Mesendoderm (in vitro differentiated cells): ENCODE measurements at regions not wholly inside any gene's neighbourhood (a gene's known extent, or its start where the extent isn't known, plus 50 kb on each side); places are given as distances from the start of the nearest gene placed in this dataset.
A peak's percentile ranks its signal among the peaks of the same experiment; 100 is the strongest.

Source experiments
- DNase-seq: peaks from one replicate; pipeline ENCODE4 v3.0.0; 2013
- H2AK5ac ChIP-seq: 2 replicates; pipeline ENCODE4 v1.6.1; 2013; ENCODE audit warnings: low read length, inconsistent platforms
- H2BK120ac ChIP-seq: 2 replicates; pipeline ENCODE4 v1.6.1; 2013; ENCODE audit warnings: low read depth, mild to moderate bottlenecking, low read length, moderate library complexity, mixed read lengths
- H2BK15ac ChIP-seq: replicated peaks from 2 replicates; pipeline ENCODE4 v1.6.1; 2013; ENCODE audit warnings: low read depth, mild to moderate bottlenecking, moderate library complexity
- H2BK5ac ChIP-seq: 2 replicates; pipeline ENCODE4 v1.6.1; 2013; ENCODE audit warnings: low read length, inconsistent platforms
- H3K18ac ChIP-seq: 2 replicates; pipeline ENCODE4 v1.6.1; 2013; ENCODE audit warnings: mild to moderate bottlenecking, low read length, mixed read lengths
- H3K23ac ChIP-seq: one replicate; pipeline ENCODE4 v1.6.1; 2013; ENCODE audit warnings: low read length
- H3K27ac ChIP-seq: 2 replicates; pipeline ENCODE4 v1.5.1; 2013; ENCODE audit warnings: low read depth, mild to moderate bottlenecking, inconsistent platforms, low read length, moderate library complexity
- H3K27me3 ChIP-seq: 2 replicates; pipeline ENCODE4 v1.6.1; 2013; ENCODE audit warnings: low read length, control low read depth, mild to moderate bottlenecking, inconsistent platforms; ENCODE audit not compliant: insufficient read depth, poor library complexity
- H3K36me3 ChIP-seq: 2 replicates; pipeline ENCODE4 v1.6.1; 2013; ENCODE audit warnings: low read length, inconsistent platforms; ENCODE audit not compliant: control insufficient read depth, insufficient read depth
- H3K4ac ChIP-seq: one replicate; pipeline ENCODE4 v1.6.1; 2013; ENCODE audit warnings: low read depth, mild to moderate bottlenecking, low read length, moderate library complexity
- H3K4me1 ChIP-seq: 2 replicates; pipeline ENCODE4 v1.6.1; 2013; ENCODE audit warnings: low read depth, low read length, inconsistent platforms; ENCODE audit not compliant: control insufficient read depth
- H3K4me2 ChIP-seq: 2 replicates; pipeline ENCODE4 v1.6.1; 2013; ENCODE audit warnings: low read length
- H3K4me3 ChIP-seq: 2 replicates; pipeline ENCODE4 v1.5.1; 2013; ENCODE audit warnings: mild to moderate bottlenecking, low read length
- H3K56ac ChIP-seq: one replicate; pipeline ENCODE4 v1.6.1; 2013; ENCODE audit warnings: low read length
- H3K79me1 ChIP-seq: 2 replicates; pipeline ENCODE4 v1.6.1; 2013; ENCODE audit warnings: low read length, inconsistent platforms
- H3K79me2 ChIP-seq: 2 replicates; pipeline ENCODE4 v1.6.1; 2013; ENCODE audit warnings: mild to moderate bottlenecking, low read length; ENCODE audit not compliant: control insufficient read depth, insufficient read depth
- H3K9ac ChIP-seq: 2 replicates; pipeline ENCODE4 v1.6.1; 2013; ENCODE audit warnings: low read length, inconsistent platforms
- H4K5ac ChIP-seq: one replicate; pipeline ENCODE4 v1.6.1; 2013; ENCODE audit warnings: low read length
- H4K8ac ChIP-seq: one replicate; pipeline ENCODE4 v1.6.1; 2013; ENCODE audit warnings: low read depth, mild to moderate bottlenecking, control low read depth, low read length, moderate library complexity
- WGBS: extraction: QIAGEN DNeasy Blood & Tissue Kit; methylation state at CpG from one replicate; pipeline ENCODE4 v1.1.7; 2013; ENCODE audit warnings: low lambda C conversion rate, missing lambda C conversion rate; ENCODE audit not compliant: insufficient coverage; ENCODE audit errors: extremely low coverage; 5-methylcytosine and 5-hydroxymethylcytosine counted together

GRCh38 chr14:44652640-44653039 is 145.6 kb upstream of the FSCB start:
- no peak overlapping the region for H4K5ac ChIP-seq
- no peak overlapping the region for H3K23ac ChIP-seq
- no CpG with 5 or more reads among the region's 2 CpGs for WGBS
- no peak overlapping the region for H4K8ac ChIP-seq
- no peak overlapping the region for H3K18ac ChIP-seq
- no peak overlapping the region for H2BK120ac ChIP-seq
- H3K27ac ChIP-seq, result no peak overlapping the region
- no peak overlapping the region for H3K4me2 ChIP-seq
- H2BK15ac ChIP-seq, result no peak overlapping the region
- H3K9ac ChIP-seq, result no peak overlapping the region
- H3K27me3 ChIP-seq, result no peaks in the 10 kb centered on the region
- H3K4me3 ChIP-seq, result no peak overlapping the region
- no peak overlapping the region for H2AK5ac ChIP-seq
- H3K4ac ChIP-seq, result no peak overlapping the region
- H3K4me1 ChIP-seq, result no peaks in the 10 kb centered on the region
- H2BK5ac ChIP-seq, result no peak overlapping the region
- no peaks in the 10 kb centered on the region for H3K79me1 ChIP-seq
- H3K36me3 ChIP-seq, result no peaks in the 10 kb centered on the region
- no peak for DNase-seq
- no peak overlapping the region for H3K56ac ChIP-seq
- H3K79me2 ChIP-seq, result no peaks in the 10 kb centered on the region

DNA sequence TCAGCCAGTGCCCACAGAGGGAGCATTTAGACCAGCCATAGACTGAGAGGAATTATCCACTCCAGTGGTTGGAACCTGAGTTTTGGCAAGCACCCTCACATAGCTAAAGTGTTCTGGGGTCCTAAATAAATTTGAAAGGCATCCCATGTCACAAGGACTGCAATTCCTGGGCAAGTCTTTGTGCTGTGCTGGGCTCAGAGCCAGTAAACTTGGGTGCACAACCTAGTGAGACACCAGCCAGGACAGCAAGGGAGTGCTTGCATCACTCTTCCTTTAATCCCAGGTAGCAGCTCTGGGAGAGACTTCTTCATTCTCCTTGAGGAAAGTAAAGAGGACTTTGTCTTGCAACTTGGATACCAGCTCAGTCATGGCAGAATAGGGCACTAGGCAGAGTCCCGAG is 142.0 kb upstream of the FSCB start:
- no peak overlapping the region for H2BK120ac ChIP-seq

GRCh38 chr14:44640416-44640815 is 133.3 kb upstream of the FSCB start:
- H3K27ac ChIP-seq, result no peak overlapping the region
- no peak overlapping the region for H3K56ac ChIP-seq
- H3K23ac ChIP-seq, result no peak overlapping the region
- no peaks in the 10 kb centered on the region for H3K27me3 ChIP-seq
- H2BK120ac ChIP-seq, result no peak overlapping the region
- no peak overlapping the region for H3K4me3 ChIP-seq
- H3K36me3 ChIP-seq, result no peaks in the 10 kb centered on the region
- no peak overlapping the region for H3K4ac ChIP-seq
- no peak overlapping the region for H2BK15ac ChIP-seq
- H3K4me1 ChIP-seq, result no peaks in the 10 kb centered on the region
- no peak overlapping the region for H3K9ac ChIP-seq
- H3K79me1 ChIP-seq, result no peaks in the 10 kb centered on the region
- no peaks in the 10 kb centered on the region for H3K79me2 ChIP-seq
- H3K4me2 ChIP-seq, result no peak overlapping the region
- no peak overlapping the region for H3K18ac ChIP-seq
- peak; percentile 5 for DNase-seq
- H2AK5ac ChIP-seq, result no peak overlapping the region
- WGBS, result no CpG with 5 or more reads among the region's 2 CpGs
- no peak overlapping the region for H4K5ac ChIP-seq
- H4K8ac ChIP-seq, result no peak overlapping the region
- H2BK5ac ChIP-seq, result no peak overlapping the region

More for the DNA sequence above, 142.0 kb upstream of the FSCB start:
- no peak overlapping the region for H2BK15ac ChIP-seq
- H3K27me3 ChIP-seq, result no peaks in the 10 kb centered on the region
- no peak overlapping the region for H3K27ac ChIP-seq
- WGBS, result no CpG with 5 or more reads among the region's 1 CpG
- H3K4me3 ChIP-seq, result no peak overlapping the region
- no peaks in the 10 kb centered on the region for H3K79me1 ChIP-seq
- no peaks in the 10 kb centered on the region for H3K4me1 ChIP-seq
- no peaks in the 10 kb centered on the region for H3K36me3 ChIP-seq
- H3K4me2 ChIP-seq, result no peak overlapping the region
- DNase-seq, result no peak
- no peak overlapping the region for H4K5ac ChIP-seq
- no peak overlapping the region for H3K4ac ChIP-seq
- H4K8ac ChIP-seq, result no peak overlapping the region
- H3K79me2 ChIP-seq, result no peaks in the 10 kb centered on the region
- no peak overlapping the region for H3K9ac ChIP-seq
- no peak overlapping the region for H2BK5ac ChIP-seq
- H3K18ac ChIP-seq, result no peak overlapping the region
- H3K56ac ChIP-seq, result no peak overlapping the region
- H2AK5ac ChIP-seq, result no peak overlapping the region
- no peak overlapping the region for H3K23ac ChIP-seq

- Histone ChIP-seq H3K27me3 (no peaks in the 10 kb centered on the region), H3K18ac (no peak overlapping the region), H3K4me2 (no peak overlapping the region), H2BK5ac (no peak overlapping the region), H4K8ac (no peak overlapping the region), H3K27ac (no peak overlapping the region), H3K79me2 (no peaks in the 10 kb centered on the region), H3K4me1 (no peaks in the 10 kb centered on the region), H4K5ac (no peak overlapping the region), H3K4me3 (no peak overlapping the region), H3K23ac (no peak overlapping the region), H2BK15ac (no peak overlapping the region), H3K4ac (no peak overlapping the region), H3K36me3 (no peaks in the 10 kb centered on the region), H3K79me1 (no peaks in the 10 kb centered on the region), H3K56ac (no peak overlapping the region), H2AK5ac (no peak overlapping the region), H2BK120ac (no peak overlapping the region), H3K9ac (no peak overlapping the region)
- no peak for DNase-seq
- WGBS, result no CpG with 5 or more reads among the region's 5 CpGs
Measured at GRCh38 chr14:44639781-44640385, 132.8 kb upstream of the FSCB start.

- Histone ChIP-seq H3K18ac (no peak overlapping the region), H3K4ac (no peak overlapping the region), H3K23ac (no peak overlapping the region), H3K79me2 (no peaks in the 10 kb centered on the region), H3K27me3 (no peaks in the 10 kb centered on the region), H3K4me2 (no peak overlapping the region), H3K9ac (no peak overlapping the region), H3K56ac (no peak overlapping the region), H4K5ac (no peak overlapping the region), H3K4me1 (no peaks in the 10 kb centered on the region), H4K8ac (no peak overlapping the region), H3K79me1 (no peaks in the 10 kb centered on the region), H2AK5ac (no peak overlapping the region), H3K27ac (no peak overlapping the region), H3K4me3 (no peak overlapping the region), H2BK15ac (no peak overlapping the region), H3K36me3 (no peaks in the 10 kb centered on the region), H2BK5ac (no peak overlapping the region), H2BK120ac (no peak overlapping the region)
- DNase-seq, result no peak
- no CpG with 5 or more reads among the region's 4 CpGs for WGBS
Measured at GRCh38 chr14:44634692-44635091, 127.6 kb upstream of the FSCB start.

DNA sequence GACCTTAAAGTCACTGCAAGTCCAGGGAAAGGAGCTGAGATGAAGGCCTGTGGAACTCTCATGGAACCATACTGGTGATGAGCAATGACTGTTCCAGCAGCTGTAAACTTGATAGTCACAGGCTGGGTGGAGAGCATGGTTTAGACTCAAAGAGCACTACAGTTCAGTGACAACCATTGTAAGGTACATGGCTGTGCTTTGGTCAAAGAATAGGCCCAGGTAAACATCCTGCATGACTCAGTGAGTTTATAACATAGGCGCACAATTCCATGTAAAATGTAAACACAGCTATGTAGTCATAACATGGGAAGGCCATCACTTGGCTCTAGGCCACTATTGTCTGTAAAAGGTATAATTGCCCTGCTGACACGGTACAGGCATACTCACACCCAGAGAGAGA is 119.3 kb upstream of the FSCB start:
- Histone ChIP-seq H2BK5ac (no peak overlapping the region), H2AK5ac (no peak overlapping the region), H3K9ac (no peak overlapping the region), H3K18ac (no peak overlapping the region), H3K79me1 (no peaks in the 10 kb centered on the region), H4K5ac (no peak overlapping the region), H2BK120ac (no peak overlapping the region), H3K23ac (no peak overlapping the region), H3K36me3 (no peaks in the 10 kb centered on the region), H3K4ac (no peak overlapping the region), H3K79me2 (no peaks in the 10 kb centered on the region), H3K27ac (no peak overlapping the region), H3K56ac (no peak overlapping the region), H4K8ac (no peak overlapping the region), H3K27me3 (no peaks in the 10 kb centered on the region), H3K4me1 (no peaks in the 10 kb centered on the region), H2BK15ac (no peak overlapping the region), H3K4me3 (no peak overlapping the region), H3K4me2 (no peak overlapping the region)
- WGBS, result no CpG with 5 or more reads among the region's 2 CpGs
- no peak for DNase-seq
